ENCODE measurements at regions not wholly inside any gene's neighbourhood (a gene's known extent, or its start where the extent isn't known, plus 50 kb on each side); places are given as distances from the start of the nearest gene placed in this dataset.

DNA sequence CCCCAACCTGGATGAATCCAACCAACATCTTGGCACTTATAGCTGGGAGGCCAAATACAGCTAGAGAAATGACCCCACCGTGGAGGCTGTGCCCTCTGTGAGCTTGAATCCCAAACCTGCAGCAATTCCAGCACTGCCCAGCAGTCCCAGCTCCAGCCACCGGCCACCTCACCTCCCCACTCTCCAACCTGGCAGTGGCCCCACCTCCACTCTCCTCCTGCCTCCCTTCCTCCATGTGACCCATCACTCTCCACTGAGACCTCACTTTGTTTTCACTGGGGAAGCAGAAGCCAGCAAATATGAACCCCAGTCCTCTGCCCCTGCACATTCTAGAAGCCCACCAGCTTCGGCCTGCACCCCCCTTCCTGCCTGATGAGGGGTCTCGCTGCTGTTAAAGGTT lies 79.7 kb upstream of the LINGO1 start:
- TF ChIP-seq, protein P1, sequence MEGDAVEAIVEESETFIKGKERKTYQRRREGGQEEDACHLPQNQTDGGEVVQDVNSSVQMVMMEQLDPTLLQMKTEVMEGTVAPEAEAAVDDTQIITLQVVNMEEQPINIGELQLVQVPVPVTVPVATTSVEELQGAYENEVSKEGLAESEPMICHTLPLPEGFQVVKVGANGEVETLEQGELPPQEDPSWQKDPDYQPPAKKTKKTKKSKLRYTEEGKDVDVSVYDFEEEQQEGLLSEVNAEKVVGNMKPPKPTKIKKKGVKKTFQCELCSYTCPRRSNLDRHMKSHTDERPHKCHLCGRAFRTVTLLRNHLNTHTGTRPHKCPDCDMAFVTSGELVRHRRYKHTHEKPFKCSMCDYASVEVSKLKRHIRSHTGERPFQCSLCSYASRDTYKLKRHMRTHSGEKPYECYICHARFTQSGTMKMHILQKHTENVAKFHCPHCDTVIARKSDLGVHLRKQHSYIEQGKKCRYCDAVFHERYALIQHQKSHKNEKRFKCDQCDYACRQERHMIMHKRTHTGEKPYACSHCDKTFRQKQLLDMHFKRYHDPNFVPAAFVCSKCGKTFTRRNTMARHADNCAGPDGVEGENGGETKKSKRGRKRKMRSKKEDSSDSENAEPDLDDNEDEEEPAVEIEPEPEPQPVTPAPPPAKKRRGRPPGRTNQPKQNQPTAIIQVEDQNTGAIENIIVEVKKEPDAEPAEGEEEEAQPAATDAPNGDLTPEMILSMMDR (IDR thresholded peaks at IDR 0.05) = no peak
- TF ChIP-seq EZH2 (IDR thresholded peaks at IDR 0.05; ENCODE audit: borderline replicate concordance, insufficient read depth, low read depth, low read length, poor library complexity, severe bottlenecking) = no peak

All from B cell (primary cell).